OCI-LY7 (cell line): ENCODE measurements at regions not wholly inside any gene's neighbourhood (a gene's known extent, or its start where the extent isn't known, plus 50 kb on each side); places are given as distances from the start of the nearest gene placed in this dataset.

ENCODE experiments used
- CTCF ChIP-seq: fragments of 200-600 bp; sonication (generic); conservative IDR thresholded peaks from 2 replicates; pipeline ENCODE4 v1.5.1; 2014; ENCODE audit warnings: mild to moderate bottlenecking, antibody characterized with exemption, low read length, moderate library complexity, mixed read lengths
- EZH2phosphoT487 ChIP-seq: fragments of 200-600 bp; sonication (generic); IDR thresholded peaks from 2 replicates; pipeline ENCODE4 v1.6.1; 2018; ENCODE audit warnings: low read depth, borderline replicate concordance, mild to moderate bottlenecking, mixed run types, antibody characterized with exemption, low read length, moderate library complexity, mixed read lengths

GRCh38 chrX:10984213-10984612 lies 126.9 kb upstream of the HCCS start:
- no peak for TF ChIP-seq CTCF
- TF ChIP-seq EZH2phosphoT487 = no peak
